SK-N-SH (cell line): ENCODE measurements at regions not wholly inside any gene's neighbourhood (a gene's known extent, or its start where the extent isn't known, plus 50 kb on each side); places are given as distances from the start of the nearest gene placed in this dataset.

ENCODE experiments used
- CTCF ChIA-PET: fragments of 300-600, 350-600 bp; formaldehyde crosslinking; extraction: SDS; loops from one replicate; lab custom pipeline; 2021; lab: Yijun Ruan, JAX
- POLR2A ChIA-PET: fragments of 350-600 bp; sonication (Branson Sonifier 250); formaldehyde crosslinking; extraction: SDS; loops from one replicate; lab custom pipeline; 2020; ENCODE audit warnings: antibody characterized with exemption, inconsistent platforms; lab: Yijun Ruan, JAX
- DNase-seq: peaks from one replicate; pipeline ENCODE4 v3.0.0; 2012
- H2AFZ ChIP-seq: fragments of 200-600 bp; sonication (generic); 2 replicates; pipeline ENCODE4 v1.8.1; 2016; ENCODE audit warnings: antibody characterized with exemption, mild to moderate bottlenecking, low read depth
- H3F3A ChIP-seq: fragments of 200-600 bp; sonication (generic); replicated peaks from 2 replicates; pipeline ENCODE3; 2016; ENCODE audit warnings: antibody characterized with exemption, mild to moderate bottlenecking; ENCODE audit not compliant: insufficient read depth
- H3K27ac ChIP-seq, 2 experiments: fragments of 200-500 bp in 1 of 2; fragments of 200-600 bp in 1 of 2; sonication (Bioruptor generic) in 1 of 2; sonication (generic), shearing (Covaris generic) in 1 of 2; 2 replicates each; pipeline versions ENCODE4 v1.5.1 to v1.6.1; 2014 to 2016; ENCODE audit warnings: low read depth in 2 of 2, inconsistent platforms in 1 of 2, low read length in 1 of 2, mild to moderate bottlenecking in 1 of 2, mixed read lengths in 1 of 2
- H3K27me3 ChIP-seq: fragments of 200-600 bp; sonication (generic), shearing (Covaris generic); 2 replicates; pipeline ENCODE4 v1.6.1; 2016; ENCODE audit warnings: mixed run types; ENCODE audit not compliant: insufficient read depth
- H3K36me3 ChIP-seq, 2 experiments: fragments of 200-500 bp in 1 of 2; fragments of 200-600 bp in 1 of 2; sonication (Bioruptor generic) in 1 of 2; sonication (generic) in 1 of 2; replicated peaks in 1 of 2; 2 replicates each; pipeline versions ENCODE3 to v1.5.1; 2014 to 2016; ENCODE audit warnings: low read length in 1 of 2, mild to moderate bottlenecking in 1 of 2; ENCODE audit not compliant: insufficient read depth in 2 of 2, control insufficient read depth in 1 of 2
- H3K4me1 ChIP-seq, 2 experiments: fragments of 200-500 bp in 1 of 2; fragments of 200-600 bp in 1 of 2; sonication (Bioruptor generic) in 1 of 2; sonication (generic), shearing (Covaris generic) in 1 of 2; 2 replicates each; pipeline versions ENCODE4 v1.5.1 to v1.6.1; 2014 to 2016; ENCODE audit warnings: low read depth in 1 of 2, low read length in 1 of 2, mixed run types in 1 of 2; ENCODE audit not compliant: insufficient read depth in 2 of 2, control insufficient read depth in 1 of 2
- H3K4me2 ChIP-seq: fragments of 200-600 bp; sonication (generic), shearing (Covaris generic); 2 replicates; pipeline ENCODE4 v1.6.1; 2017; ENCODE audit warnings: mixed run types
- H3K4me3 ChIP-seq, 2 experiments: fragments of 200-500 bp in 1 of 2; fragments of 200-600 bp in 1 of 2; sonication (Bioruptor generic) in 1 of 2; sonication (generic), shearing (Covaris generic) in 1 of 2; 2 replicates each; pipeline versions ENCODE4 v1.5.1 to v1.8.1; 2014 to 2016; ENCODE audit warnings: low read depth in 2 of 2, inconsistent platforms in 1 of 2, low read length in 1 of 2, mild to moderate bottlenecking in 1 of 2, mixed read lengths in 1 of 2, moderate library complexity in 1 of 2
- H3K79me2 ChIP-seq: fragments of 200-600 bp; sonication (generic); 2 replicates; pipeline ENCODE4 v1.8.1; 2017; ENCODE audit warnings: mild to moderate bottlenecking; ENCODE audit not compliant: insufficient read depth
- H3K9ac ChIP-seq: fragments of 200-600 bp; sonication (generic); 2 replicates; pipeline ENCODE4 v1.6.1; 2017; ENCODE audit warnings: mixed run types
- H3K9me2 ChIP-seq: fragments of 200-600 bp; sonication (generic); 2 replicates; pipeline ENCODE4 v1.6.1; 2017; ENCODE audit warnings: mixed run types
- H3K9me3 ChIP-seq: fragments of 200-600 bp; sonication (generic); 2 replicates; pipeline ENCODE4 v1.6.1; 2017; ENCODE audit warnings: mixed run types, mild to moderate bottlenecking, moderate library complexity
- H4K20me1 ChIP-seq: fragments of 200-600 bp; sonication (generic); 2 replicates; pipeline ENCODE4 v1.6.1; 2017; ENCODE audit warnings: mild to moderate bottlenecking, mixed run types; ENCODE audit not compliant: insufficient read depth
- CHD2 ChIP-seq: fragments of 150-350 bp; IDR thresholded peaks from 2 replicates; pipeline ENCODE4 v1.6.1; 2018; ENCODE audit warnings: low read length; ENCODE audit not compliant: partially characterized antibody
- ELF1 ChIP-seq: IDR thresholded peaks from 2 replicates; pipeline ENCODE4 v1.4.0; 2012
- EP300 ChIP-seq, 2 experiments: IDR thresholded peaks; 2 replicates each; pipeline versions ENCODE4 v1.4.0 to v1.6.1; 2012; ENCODE audit warnings: borderline replicate concordance in 1 of 2, low read depth in 1 of 2, low read length in 1 of 2
- EZH2phosphoT487 ChIP-seq: fragments of 200-600 bp; sonication (generic); IDR thresholded peaks from 2 replicates; pipeline ENCODE4 v1.6.1; 2017; ENCODE audit warnings: low read depth, mixed run types, mild to moderate bottlenecking, antibody characterized with exemption, moderate library complexity, borderline replicate concordance
- FOXM1 ChIP-seq: IDR thresholded peaks from 2 replicates; pipeline ENCODE4 v1.4.0; 2012; ENCODE audit warnings: low read depth, mild to moderate bottlenecking
- GATA2 ChIP-seq: sonication (generic); formaldehyde crosslinking; IDR thresholded peaks from 2 replicates; pipeline ENCODE4 v1.5.0; 2020; ENCODE audit warnings: mild to moderate bottlenecking, missing genetic modification reagents
- MXI1 ChIP-seq: IDR thresholded peaks from 2 replicates; pipeline ENCODE4 v1.6.1; 2012; ENCODE audit warnings: mild to moderate bottlenecking, low read depth, low read length, improper control_type of control experiment
- NFIC ChIP-seq: IDR thresholded peaks from 2 replicates; pipeline ENCODE4 v1.4.0; 2012; ENCODE audit warnings: borderline replicate concordance
- NRF1 ChIP-seq: IDR thresholded peaks from 2 replicates; pipeline ENCODE4 v1.6.1; 2012; ENCODE audit warnings: low read depth, mild to moderate bottlenecking, low read length
- PBX3 ChIP-seq: IDR thresholded peaks from 2 replicates; pipeline ENCODE4; 2012
- RAD21 ChIP-seq: IDR thresholded peaks from 2 replicates; pipeline ENCODE4 v1.6.1; 2012; ENCODE audit warnings: mild to moderate bottlenecking, low read length
- RFX5 ChIP-seq: IDR thresholded peaks from 2 replicates; pipeline ENCODE4 v1.6.1; 2012; ENCODE audit warnings: mild to moderate bottlenecking, improper control_type of control experiment, low read length
- RXRA ChIP-seq: IDR thresholded peaks from 2 replicates; pipeline ENCODE4 v1.4.0; 2012; ENCODE audit warnings: low read depth, mild to moderate bottlenecking, borderline replicate concordance
- SIN3A ChIP-seq: IDR thresholded peaks from 2 replicates; pipeline ENCODE4 v1.6.1; 2012; ENCODE audit warnings: low read depth, mild to moderate bottlenecking, low read length, moderate library complexity, borderline replicate concordance
- SMC3 ChIP-seq: IDR thresholded peaks from 2 replicates; pipeline ENCODE4 v1.6.1; 2012; ENCODE audit warnings: low read depth, low read length, improper control_type of control experiment
- TAF1 ChIP-seq: IDR thresholded peaks from 2 replicates; pipeline ENCODE4 v1.6.1; 2012; ENCODE audit warnings: low read depth, mild to moderate bottlenecking, low read length, moderate library complexity, borderline replicate concordance
- TCF12 ChIP-seq: IDR thresholded peaks from 2 replicates; pipeline ENCODE4 v1.4.0; 2012
- TEAD4 ChIP-seq: IDR thresholded peaks from 2 replicates; pipeline ENCODE4 v1.4.0; 2012; ENCODE audit warnings: mild to moderate bottlenecking, borderline replicate concordance; ENCODE audit not compliant: insufficient read depth
- YY1 ChIP-seq: IDR thresholded peaks from 2 replicates; pipeline ENCODE4 v1.4.0; 2012; ENCODE audit warnings: low read depth, mild to moderate bottlenecking
- WGBS: methylation state at CpG from one replicate; pipeline ENCODE4 v1.1.6; 2017; ENCODE audit warnings: low lambda C conversion rate; 5-methylcytosine and 5-hydroxymethylcytosine counted together
- TF ChIP-seq, protein P1 (sequence below): fragments of 150-350 bp; IDR thresholded peaks from 2 replicates; pipeline ENCODE4 v1.6.1; 2016; ENCODE audit warnings: mild to moderate bottlenecking, low read depth, low read length
- TF ChIP-seq, protein P2 (sequence below): IDR thresholded peaks from 2 replicates; pipeline ENCODE4 v1.4.0; 2012; ENCODE audit warnings: low read depth

DNA sequence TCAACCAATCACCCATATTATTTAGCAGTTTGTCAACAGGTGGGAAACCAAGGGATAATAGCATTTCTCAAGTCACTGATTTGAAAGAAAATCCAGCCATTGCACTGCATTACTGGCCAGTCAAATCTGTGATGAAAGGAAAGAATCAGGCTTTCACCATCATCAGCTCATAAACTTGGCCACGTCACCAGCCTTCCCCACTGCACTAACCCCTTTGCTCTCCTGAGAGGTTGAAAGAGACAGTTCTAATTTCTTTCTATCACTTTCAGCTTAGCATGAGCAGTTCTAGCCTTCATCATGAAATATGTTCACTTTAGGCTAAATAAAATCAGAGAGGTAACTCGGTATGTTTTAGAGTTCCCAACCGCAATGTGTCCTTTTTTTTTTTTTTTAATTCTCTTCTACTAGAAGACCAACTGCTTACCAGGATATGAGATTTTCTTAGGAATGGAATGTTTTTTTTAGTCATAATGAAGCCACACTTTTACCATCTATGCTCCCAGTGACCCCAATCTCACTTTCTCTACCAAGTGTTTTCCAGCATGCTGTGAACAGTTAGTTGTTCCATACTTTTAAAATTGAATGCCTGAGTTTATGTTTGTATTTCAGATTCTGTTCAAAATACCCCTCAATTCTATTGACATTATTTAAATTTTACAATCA lies 55.7 kb upstream of the SLC7A11 start:
- H4K20me1 ChIP-seq: no peaks in the 10 kb centered on the region
- no peaks in the 10 kb centered on the region for H3K9me2 ChIP-seq
- TF ChIP-seq, protein P1, sequence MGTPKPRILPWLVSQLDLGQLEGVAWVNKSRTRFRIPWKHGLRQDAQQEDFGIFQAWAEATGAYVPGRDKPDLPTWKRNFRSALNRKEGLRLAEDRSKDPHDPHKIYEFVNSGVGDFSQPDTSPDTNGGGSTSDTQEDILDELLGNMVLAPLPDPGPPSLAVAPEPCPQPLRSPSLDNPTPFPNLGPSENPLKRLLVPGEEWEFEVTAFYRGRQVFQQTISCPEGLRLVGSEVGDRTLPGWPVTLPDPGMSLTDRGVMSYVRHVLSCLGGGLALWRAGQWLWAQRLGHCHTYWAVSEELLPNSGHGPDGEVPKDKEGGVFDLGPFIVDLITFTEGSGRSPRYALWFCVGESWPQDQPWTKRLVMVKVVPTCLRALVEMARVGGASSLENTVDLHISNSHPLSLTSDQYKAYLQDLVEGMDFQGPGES: no peak
- TF ChIP-seq NFIC (no peak), NRF1 (no peak), EP300 (IDR thresholded peaks at IDR 0.05; ENCODE audit: borderline replicate concordance in 1 of 2, low read depth in 1 of 2, low read length in 1 of 2) (no peak), PBX3 (no peak), TCF12 (no peak), RFX5 (no peak), ELF1 (no peak), TEAD4 (no peak), SMC3 (no peak), YY1 (no peak), FOXM1 (no peak), RAD21 (no peak), MXI1 (no peak), SIN3A (no peak), CHD2 (no peak)
- no peaks in the 10 kb centered on the region for H3K9me3 ChIP-seq
- H3K79me2 ChIP-seq: no peaks in the 10 kb centered on the region
- H3K9ac ChIP-seq: no peak overlapping the region
- WGBS: 89% methylated on average over 3 of the region's 3 CpGs
- no peak overlapping the region for H3K27ac ChIP-seq
- CTCF ChIA-PET: interaction anchor here (0.7 to 1.4 kb wide), 3 partner anchors 11 to 29 kb away, joined by 3 read pairs; no protein-coding TSS in a partner anchor
- H3F3A ChIP-seq: no peaks in the 10 kb centered on the region
- POLR2A ChIA-PET: no interaction called here
- H3K4me2 ChIP-seq: no peak overlapping the region
- H3K27me3 ChIP-seq: no peaks in the 10 kb centered on the region
- DNase-seq: no peak
- H2AFZ ChIP-seq: no peak overlapping the region
- no peak overlapping the region for H3K4me3 ChIP-seq
- H3K4me1 ChIP-seq: no peaks in the 10 kb centered on the region
- H3K36me3 ChIP-seq: no peaks in the 10 kb centered on the region

GRCh38 chr4:138292321-138292720 lies 50.2 kb upstream of the SLC7A11 start:
- Histone ChIP-seq H3K4me2 (no peak overlapping the region), H2AFZ (peak overlapping the region; percentile 59; the same call in 1 of the 2 replicates), H4K20me1 (no peaks in the 10 kb centered on the region), H3K27ac (no peak overlapping the region), H3K9ac (no peak overlapping the region), H3K79me2 (no peaks in the 10 kb centered on the region), H3K4me1 (no peaks in the 10 kb centered on the region), H3K36me3 (no peaks in the 10 kb centered on the region), H3K4me3 (no peak overlapping the region), H3K9me2 (no peaks in the 10 kb centered on the region), H3K27me3 (no peaks in the 10 kb centered on the region), H3K9me3 (no peaks in the 10 kb centered on the region), H3F3A (no peaks in the 10 kb centered on the region)
- CTCF ChIA-PET: no interaction called here
- TF ChIP-seq GATA2 (CRISPR knock-in tag): no peak
- TF ChIP-seq CHD2: no peak
- no peak for TF ChIP-seq EZH2phosphoT487
- no peak for TF ChIP-seq PBX3
- TF ChIP-seq, protein P2, sequence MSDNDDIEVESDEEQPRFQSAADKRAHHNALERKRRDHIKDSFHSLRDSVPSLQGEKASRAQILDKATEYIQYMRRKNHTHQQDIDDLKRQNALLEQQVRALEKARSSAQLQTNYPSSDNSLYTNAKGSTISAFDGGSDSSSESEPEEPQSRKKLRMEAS: no peak
- no peak for TF ChIP-seq SIN3A
- TF ChIP-seq RFX5: no peak
- no peak for TF ChIP-seq RXRA
- TF ChIP-seq SMC3: no peak
- TF ChIP-seq TAF1: no peak
- no peak for TF ChIP-seq ELF1
- DNase-seq: no peak
- WGBS: 92% methylated on average over 3 of the region's 3 CpGs
- POLR2A ChIA-PET: no interaction called here
